Endothelial cell of umbilical vein (primary cell): ENCODE measurements at regions not wholly inside any gene's neighbourhood (a gene's known extent, or its start where the extent isn't known, plus 50 kb on each side); places are given as distances from the start of the nearest gene placed in this dataset.

Source experiments
- BruUV-seq: library from RNA; stranded (reverse); fragments of 400-500 nt; replicated peaks from 2 replicates; lab custom pipeline; 2021; lab: Mats Ljungman, UMichigan
- CTCF ChIA-PET: fragments of 300-600, 350-600 bp; sonication (Branson Sonifier 250); formaldehyde crosslinking; loops from one replicate; lab custom pipeline; 2021; ENCODE audit warnings: antibody characterized with exemption, inconsistent platforms; lab: Charles Lee
- POLR2A ChIA-PET: fragments of 300-600, 350-600 bp; sonication (Branson Sonifier 250); formaldehyde crosslinking; loops from one replicate; lab custom pipeline; 2021; ENCODE audit warnings: antibody characterized with exemption, inconsistent platforms; lab: Charles Lee
- DNase-seq: peaks from one replicate; pipeline ENCODE4 v3.0.0-alpha.2; 2011; ENCODE audit warnings: low read depth, low spot score
- FAIRE-seq: peaks from 2 replicates; lab custom pipeline; 2011; peaks lifted over from hg19 to GRCh38; lab: Jason Lieb, UNC
- H2AFZ ChIP-seq: 2 replicates; pipeline ENCODE4 v1.6.0; 2012; ENCODE audit warnings: low read depth, low read length, control low read depth, inconsistent platforms
- H3K27ac ChIP-seq: 2 replicates; pipeline ENCODE4 v1.5.1; 2011; ENCODE audit warnings: low read depth, mild to moderate bottlenecking, control low read depth, low read length, moderate library complexity; ENCODE audit not compliant: insufficient read depth
- H3K27me3 ChIP-seq, 2 experiments: 2 replicates each; pipeline versions ENCODE4 v1.6.0 to v1.6.1; 2011; ENCODE audit warnings: low read length in 2 of 2, mixed read lengths in 1 of 2; ENCODE audit not compliant: control insufficient read depth in 2 of 2, insufficient read depth in 2 of 2
- H3K36me3 ChIP-seq, 2 experiments: 2 replicates in 1 of 2; 3 replicates in 1 of 2; pipeline ENCODE4 v1.5.1; 2011; ENCODE audit warnings: low read length in 2 of 2, mild to moderate bottlenecking in 1 of 2, moderate library complexity in 1 of 2; ENCODE audit not compliant: control insufficient read depth in 2 of 2, insufficient read depth in 2 of 2; ENCODE audit errors: extremely low read depth in 1 of 2
- H3K4me1 ChIP-seq: 3 replicates; pipeline ENCODE4 v1.5.1; 2011; ENCODE audit warnings: mild to moderate bottlenecking, low read length; ENCODE audit not compliant: control insufficient read depth, insufficient read depth; ENCODE audit errors: extremely low read depth
- H3K4me2 ChIP-seq: 2 replicates; pipeline ENCODE4 v1.6.1; 2011; ENCODE audit warnings: low read length, control low read depth, mixed read lengths; ENCODE audit not compliant: insufficient read depth
- H3K4me3 ChIP-seq, 3 experiments: fragments of 200-600 bp in 1 of 3; sonication (generic), shearing (Covaris generic) in 1 of 3; replicated peaks in 1 of 3; 2 replicates each; pipeline ENCODE4 v1.5.1; 2011 to 2016; ENCODE audit warnings: control low read depth in 3 of 3, low read length in 3 of 3, mild to moderate bottlenecking in 2 of 3, inconsistent platforms in 1 of 3, low read depth in 1 of 3, moderate library complexity in 1 of 3; ENCODE audit not compliant: insufficient read depth in 1 of 3
- H3K79me2 ChIP-seq: 2 replicates; pipeline ENCODE4 v1.6.0; 2012; ENCODE audit warnings: low read length, inconsistent platforms; ENCODE audit not compliant: control insufficient read depth, insufficient read depth
- H3K9ac ChIP-seq: replicated peaks from 2 replicates; pipeline ENCODE3; 2011; ENCODE audit warnings: low read length, control low read depth; ENCODE audit not compliant: insufficient read depth; ENCODE audit errors: extremely low read depth
- H3K9me1 ChIP-seq: replicated peaks from 3 replicates; pipeline ENCODE4 v1.6.0; 2011; ENCODE audit warnings: mild to moderate bottlenecking, low read length; ENCODE audit not compliant: control insufficient read depth, insufficient read depth; ENCODE audit errors: extremely low read depth
- H3K9me3 ChIP-seq: replicated peaks from 2 replicates; pipeline ENCODE4 v1.5.1; 2012; ENCODE audit warnings: low read length, inconsistent platforms; ENCODE audit not compliant: control insufficient read depth, insufficient read depth
- H4K20me1 ChIP-seq: replicated peaks from 2 replicates; pipeline ENCODE3; 2011; ENCODE audit warnings: mild to moderate bottlenecking, low read length; ENCODE audit not compliant: control insufficient read depth, insufficient read depth; ENCODE audit errors: extremely low read depth
- FOS ChIP-seq: IDR thresholded peaks from 2 replicates; pipeline ENCODE4 v1.6.1; 2011; ENCODE audit warnings: mild to moderate bottlenecking, low read length, moderate library complexity, borderline replicate concordance; ENCODE audit not compliant: insufficient read depth
- dilution Hi-C: fragments of 300-500 bp; cut with MboI; formaldehyde crosslinking; loops from one replicate; pipeline ENCODE4 v1.15.0; 2019; ENCODE audit warnings: low sequenced_read_pairs; ENCODE audit not compliant: extremely low pct_ligation_motif_present
- intact Hi-C: fragments of 100-400 bp; cut with micrococcal nuclease; formaldehyde crosslinking; loops from one replicate; pipeline ENCODE4 v1.10.0; 2022
- TF ChIP-seq, protein P1 (sequence below), 2 donors: IDR thresholded peaks; 1 replicate in 1 of 2; 2 replicates in 1 of 2; pipeline ENCODE4 v1.5.1; 2011; ENCODE audit warnings: low read length in 2 of 2, mild to moderate bottlenecking in 2 of 2, moderate library complexity in 2 of 2, control low read depth in 1 of 2, inconsistent platforms in 1 of 2, low read depth in 1 of 2; ENCODE audit not compliant: insufficient read depth in 1 of 2; ENCODE audit errors: extremely low read depth in 1 of 2

- peak overlapping the region; percentile 25 for H3K4me2 ChIP-seq
- intact Hi-C loops (loop anchor here (1.0 kb wide), 8 partner anchors 33 to 193 kb away; partner anchors contain the start of gene ANXA2R), dilution Hi-C loops (no loop called here)
- FAIRE-seq (peak; percentile 75), DNase-seq (peak; percentile 85)
- POLR2A ChIA-PET, result interaction anchor here (0.6 to 1.5 kb wide), 4 partner anchors 80 to 153 kb away, joined by 3 to 8 read pairs (median 3); no protein-coding TSS in a partner anchor
- H3K9me3 ChIP-seq, result no peaks in the 10 kb centered on the region
- H3K9me1 ChIP-seq, result no peaks in the 10 kb centered on the region
- no peaks in the 10 kb centered on the region for H3K79me2 ChIP-seq
- H3K27me3 ChIP-seq, result peaks cover 7 to 14% of the 10 kb centered on the region in 2 experiments
- no peak for TF ChIP-seq FOS
- TF ChIP-seq, protein P1, sequence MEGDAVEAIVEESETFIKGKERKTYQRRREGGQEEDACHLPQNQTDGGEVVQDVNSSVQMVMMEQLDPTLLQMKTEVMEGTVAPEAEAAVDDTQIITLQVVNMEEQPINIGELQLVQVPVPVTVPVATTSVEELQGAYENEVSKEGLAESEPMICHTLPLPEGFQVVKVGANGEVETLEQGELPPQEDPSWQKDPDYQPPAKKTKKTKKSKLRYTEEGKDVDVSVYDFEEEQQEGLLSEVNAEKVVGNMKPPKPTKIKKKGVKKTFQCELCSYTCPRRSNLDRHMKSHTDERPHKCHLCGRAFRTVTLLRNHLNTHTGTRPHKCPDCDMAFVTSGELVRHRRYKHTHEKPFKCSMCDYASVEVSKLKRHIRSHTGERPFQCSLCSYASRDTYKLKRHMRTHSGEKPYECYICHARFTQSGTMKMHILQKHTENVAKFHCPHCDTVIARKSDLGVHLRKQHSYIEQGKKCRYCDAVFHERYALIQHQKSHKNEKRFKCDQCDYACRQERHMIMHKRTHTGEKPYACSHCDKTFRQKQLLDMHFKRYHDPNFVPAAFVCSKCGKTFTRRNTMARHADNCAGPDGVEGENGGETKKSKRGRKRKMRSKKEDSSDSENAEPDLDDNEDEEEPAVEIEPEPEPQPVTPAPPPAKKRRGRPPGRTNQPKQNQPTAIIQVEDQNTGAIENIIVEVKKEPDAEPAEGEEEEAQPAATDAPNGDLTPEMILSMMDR (IDR thresholded peaks at IDR 0.05; ENCODE audit: extremely low read depth in 1 of 2, insufficient read depth in 1 of 2, low read depth in 1 of 2, low read length in 2 of 2), result peak; percentile 56 to 58
- H4K20me1 ChIP-seq, result no peaks in the 10 kb centered on the region
- no peak overlapping the region for H3K27ac ChIP-seq
- no peak overlapping the region for H2AFZ ChIP-seq
- CTCF ChIA-PET, result interaction anchor here (0.5 to 8.3 kb wide), 50 partner anchors 9 to 572 kb away, joined by 3 to 175 read pairs (median 6); partner anchors contain the start of genes ANXA2R, TMEM267 and ZNF131
- H3K4me3 ChIP-seq, result no peak overlapping the region
- H3K4me1 ChIP-seq, result peaks cover 5% of the 10 kb centered on the region
- no peak overlapping the region for H3K9ac ChIP-seq
- no TSS peak for BruUV-seq
- no peaks in the 10 kb centered on the region for H3K36me3 ChIP-seq
Observed at GRCh38 chr5:42912184-42912798, 100.6 kb upstream of the SELENOP start.
